ENCODE measurements at regions not wholly inside any gene's neighbourhood (a gene's known extent, or its start where the extent isn't known, plus 50 kb on each side); places are given as distances from the start of the nearest gene placed in this dataset.

- Mint-ChIP-seq H3K27ac (ENCODE audit: unreplicated experiment) (no peak overlapping the region), H3K4me3 (ENCODE audit: unreplicated experiment) (no peak overlapping the region), H3K36me3 (ENCODE audit: unreplicated experiment) (no peaks in the 10 kb centered on the region), H3K4me1 (ENCODE audit: low read depth, unreplicated experiment) (no peaks in the 10 kb centered on the region), H3K27me3 (ENCODE audit: unreplicated experiment) (peaks cover 5% of the 10 kb centered on the region), H3K9me3 (ENCODE audit: unreplicated experiment) (no peaks in the 10 kb centered on the region)
- no peak for TF ChIP-seq CTCF (IDR thresholded peaks at IDR 0.05; ENCODE audit: partially characterized antibody, unreplicated experiment)
- no peak for DNase-seq
Measured at GRCh38 chr2:49426996-49427395, 272.7 kb upstream of the FSHR start.

GRCh38 chr2:49416252-49416651 is 261.9 kb upstream of the FSHR start:
- TF ChIP-seq CTCF (IDR thresholded peaks at IDR 0.05; ENCODE audit: partially characterized antibody, unreplicated experiment) = no peak
- DNase-seq = no peak
- Mint-ChIP-seq H3K4me1 (ENCODE audit: low read depth, unreplicated experiment) (no peaks in the 10 kb centered on the region), H3K9me3 (ENCODE audit: unreplicated experiment) (no peaks in the 10 kb centered on the region), H3K27me3 (ENCODE audit: unreplicated experiment) (no peaks in the 10 kb centered on the region), H3K27ac (ENCODE audit: unreplicated experiment) (no peak overlapping the region), H3K4me3 (ENCODE audit: unreplicated experiment) (no peak overlapping the region), H3K36me3 (ENCODE audit: unreplicated experiment) (no peaks in the 10 kb centered on the region)

GRCh38 chr2:49404108-49404507 is 249.8 kb upstream of the FSHR start:
- no peak for DNase-seq
- Mint-ChIP-seq H3K4me1 (ENCODE audit: low read depth, unreplicated experiment) (no peaks in the 10 kb centered on the region), H3K4me3 (ENCODE audit: unreplicated experiment) (no peak overlapping the region), H3K27me3 (ENCODE audit: unreplicated experiment) (peaks cover 1% of the 10 kb centered on the region), H3K27ac (ENCODE audit: unreplicated experiment) (no peak overlapping the region), H3K36me3 (ENCODE audit: unreplicated experiment) (no peaks in the 10 kb centered on the region), H3K9me3 (ENCODE audit: unreplicated experiment) (peaks cover 1% of the 10 kb centered on the region)
- TF ChIP-seq CTCF (IDR thresholded peaks at IDR 0.05; ENCODE audit: partially characterized antibody, unreplicated experiment) = no peak

GRCh38 chr2:49403637-49404036 is 249.3 kb upstream of the FSHR start:
- peaks cover 1% of the 10 kb centered on the region for H3K27me3 Mint-ChIP-seq (ENCODE audit: unreplicated experiment)
- no peak overlapping the region for H3K27ac Mint-ChIP-seq (ENCODE audit: unreplicated experiment)
- no peak overlapping the region for H3K4me3 Mint-ChIP-seq (ENCODE audit: unreplicated experiment)
- no peaks in the 10 kb centered on the region for H3K36me3 Mint-ChIP-seq (ENCODE audit: unreplicated experiment)
- H3K4me1 Mint-ChIP-seq (ENCODE audit: low read depth, unreplicated experiment) = no peaks in the 10 kb centered on the region
- peaks cover 1% of the 10 kb centered on the region for H3K9me3 Mint-ChIP-seq (ENCODE audit: unreplicated experiment)
- TF ChIP-seq CTCF (IDR thresholded peaks at IDR 0.05; ENCODE audit: partially characterized antibody, unreplicated experiment) = no peak
- DNase-seq = no peak

- H3K36me3 Mint-ChIP-seq (ENCODE audit: unreplicated experiment) = no peaks in the 10 kb centered on the region
- TF ChIP-seq CTCF (IDR thresholded peaks at IDR 0.05; ENCODE audit: partially characterized antibody, unreplicated experiment) = no peak
- no peaks in the 10 kb centered on the region for H3K9me3 Mint-ChIP-seq (ENCODE audit: unreplicated experiment)
- no peaks in the 10 kb centered on the region for H3K4me1 Mint-ChIP-seq (ENCODE audit: low read depth, unreplicated experiment)
- DNase-seq = no peak
- H3K4me3 Mint-ChIP-seq (ENCODE audit: unreplicated experiment) = no peak overlapping the region
- H3K27me3 Mint-ChIP-seq (ENCODE audit: unreplicated experiment) = no peaks in the 10 kb centered on the region
- H3K27ac Mint-ChIP-seq (ENCODE audit: unreplicated experiment) = no peak overlapping the region
Measured at GRCh38 chr2:49379406-49379805, 225.1 kb upstream of the FSHR start.

All from glutamatergic neuron (in vitro differentiated cells).